ENCODE measurements at regions not wholly inside any gene's neighbourhood (a gene's known extent, or its start where the extent isn't known, plus 50 kb on each side); places are given as distances from the start of the nearest gene placed in this dataset.
A peak's percentile ranks its signal among the peaks of the same experiment; 100 is the strongest.

- no peak for TF ChIP-seq REPIN1 (tag by site-specific recombination; IDR thresholded peaks at IDR 0.05; ENCODE audit: low read depth)
- no peak for TF ChIP-seq ZNF366 (tag by site-specific recombination; conservative IDR thresholded peaks at IDR 0.05)
These were observed 751.2 kb downstream of the NR2F2 start (continued) for GRCh38 chr15:97081666-97082226.

GRCh38 chr15:97082830-97083229 is 752.3 kb downstream of the NR2F2 start:
- Histone ChIP-seq H3K36me3 (ENCODE audit: control insufficient read depth in 2 of 2, insufficient read depth in 1 of 2, low read length in 2 of 2) (no peaks in the 10 kb centered on the region), H3K9me3 (ENCODE audit: control insufficient read depth, insufficient read depth, low read depth, low read length) (no peaks in the 10 kb centered on the region), H3K4me3 (ENCODE audit: low read depth, low read length) (no peak overlapping the region), H3K4me1 (ENCODE audit: control insufficient read depth, insufficient read depth, low read length) (peaks cover 12% of the 10 kb centered on the region), H3K27ac (ENCODE audit: extremely low read depth, low read depth, low read length) (no peak overlapping the region)
- ChIA-PET POLR2A (no interaction called here), CTCF (interaction anchor here (0.6 kb wide), 1 partner anchor 92 kb away, joined by 3 read pairs; no protein-coding TSS in a partner anchor)
- TF ChIP-seq ZNF16 (tag by site-specific recombination; IDR thresholded peaks at IDR 0.05; ENCODE audit: low read depth) = no peak
- TF ChIP-seq ZNF169 (tag by site-specific recombination; IDR thresholded peaks at IDR 0.05) = no peak
- no peak for TF ChIP-seq ZNF843 (tag by site-specific recombination; IDR thresholded peaks at IDR 0.05)
- TF ChIP-seq GFI1B (tag by site-specific recombination; IDR thresholded peaks at IDR 0.05) = no peak
- TF ChIP-seq ZNF449 (tag by site-specific recombination; IDR thresholded peaks at IDR 0.05) = no peak
- no peak for TF ChIP-seq REST (tag by site-specific recombination; IDR thresholded peaks at IDR 0.05)
- no peak for TF ChIP-seq ZNF426 (tag by site-specific recombination; IDR thresholded peaks at IDR 0.05)
- TF ChIP-seq ZBTB21 (tag by site-specific recombination; IDR thresholded peaks at IDR 0.05) = no peak
- TF ChIP-seq ZNF777 (tag by site-specific recombination; IDR thresholded peaks at IDR 0.05; ENCODE audit: borderline replicate concordance) = no peak
- no peak for TF ChIP-seq ZNF658 (tag by site-specific recombination; IDR thresholded peaks at IDR 0.05)
- no peak for TF ChIP-seq ZNF221 (tag by site-specific recombination; IDR thresholded peaks at IDR 0.05; ENCODE audit: borderline replicate concordance)
- TF ChIP-seq ZNF585B (tag by site-specific recombination; IDR thresholded peaks at IDR 0.05) = no peak

GRCh38 chr15:97084650-97085049 is 754.1 kb downstream of the NR2F2 start:
- CTCF ChIA-PET = interaction anchor here (0.6 kb wide), 1 partner anchor 161 kb away, joined by 4 read pairs; no protein-coding TSS in a partner anchor
- POLR2A ChIA-PET = no interaction called here
- H3K4me1 ChIP-seq (ENCODE audit: control insufficient read depth, insufficient read depth, low read length) = 0 out of 2 replicates have a peak, but pooled peaks cover 3% of the 10 kb centered on the region

GRCh38 chr15:97085731-97086130 is 755.2 kb downstream of the NR2F2 start:
- H3K4me1 ChIP-seq (ENCODE audit: control insufficient read depth, insufficient read depth, low read length) = 0 out of 2 replicates have a peak, but pooled peaks cover 3% of the 10 kb centered on the region
- H3K27ac ChIP-seq (ENCODE audit: extremely low read depth, low read depth, low read length) = no peak overlapping the region
- TF ChIP-seq ZBTB7A (tag by site-specific recombination; IDR thresholded peaks at IDR 0.05; ENCODE audit: low read depth) (no peak), TRIM28 (IDR thresholded peaks at IDR 0.05; ENCODE audit: borderline replicate concordance, low read length) (peak; percentile 57; the same call in 1 of the 2 replicates)
- ChIA-PET CTCF (no interaction called here), POLR2A (no interaction called here)
- H3K36me3 ChIP-seq (ENCODE audit: control insufficient read depth in 2 of 2, insufficient read depth in 1 of 2, low read length in 2 of 2) = no peaks in the 10 kb centered on the region
- no peaks in the 10 kb centered on the region for H3K9me3 ChIP-seq (ENCODE audit: control insufficient read depth, insufficient read depth, low read depth, low read length)
- H3K4me3 ChIP-seq (ENCODE audit: low read depth, low read length) = no peak overlapping the region

More at GRCh38 chr15:97084650-97085049, 754.1 kb downstream of the NR2F2 start:
- H3K36me3 ChIP-seq (ENCODE audit: control insufficient read depth in 2 of 2, insufficient read depth in 1 of 2, low read length in 2 of 2) = no peaks in the 10 kb centered on the region
- no peak for TF ChIP-seq ZNF792 (tag by site-specific recombination; IDR thresholded peaks at IDR 0.05)
- H3K4me3 ChIP-seq (ENCODE audit: low read depth, low read length) = no peak overlapping the region
- H3K27ac ChIP-seq (ENCODE audit: extremely low read depth, low read depth, low read length) = no peak overlapping the region
- H3K9me3 ChIP-seq (ENCODE audit: control insufficient read depth, insufficient read depth, low read depth, low read length) = no peaks in the 10 kb centered on the region

Data from HEK293 (cell line).